ENCODE measurements at regions not wholly inside any gene's neighbourhood (a gene's known extent, or its start where the extent isn't known, plus 50 kb on each side); places are given as distances from the start of the nearest gene placed in this dataset.

DNA sequence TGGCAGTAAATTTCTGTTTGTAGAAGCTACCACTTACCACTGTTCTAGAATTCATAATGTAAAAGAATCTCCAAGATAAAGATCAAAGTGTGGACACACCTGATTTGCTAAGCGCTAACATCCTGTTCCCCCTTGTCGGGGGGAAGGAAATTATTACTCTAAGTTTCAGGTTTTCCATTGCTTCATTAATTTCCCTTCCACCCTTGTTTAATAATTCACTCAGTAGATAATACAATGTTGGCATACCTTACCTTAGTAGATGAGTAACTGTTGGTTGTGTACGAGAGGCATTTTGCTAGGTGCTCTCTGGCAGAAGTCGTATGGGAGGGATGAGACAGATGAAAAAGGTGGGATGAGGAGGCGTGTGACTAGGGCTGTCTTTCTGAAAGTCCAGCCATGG lies 641.2 kb upstream of the ARRDC4 start:
- no peak overlapping the region for H3K4me3 ChIP-seq (ENCODE audit: low read depth, poor library complexity, severe bottlenecking)
- no peak for DNase-seq (ENCODE audit: low spot score in 2 of 2)
- TF ChIP-seq POLR2A (IDR thresholded peaks at IDR 0.05) = no peak
- TF ChIP-seq, protein P1, sequence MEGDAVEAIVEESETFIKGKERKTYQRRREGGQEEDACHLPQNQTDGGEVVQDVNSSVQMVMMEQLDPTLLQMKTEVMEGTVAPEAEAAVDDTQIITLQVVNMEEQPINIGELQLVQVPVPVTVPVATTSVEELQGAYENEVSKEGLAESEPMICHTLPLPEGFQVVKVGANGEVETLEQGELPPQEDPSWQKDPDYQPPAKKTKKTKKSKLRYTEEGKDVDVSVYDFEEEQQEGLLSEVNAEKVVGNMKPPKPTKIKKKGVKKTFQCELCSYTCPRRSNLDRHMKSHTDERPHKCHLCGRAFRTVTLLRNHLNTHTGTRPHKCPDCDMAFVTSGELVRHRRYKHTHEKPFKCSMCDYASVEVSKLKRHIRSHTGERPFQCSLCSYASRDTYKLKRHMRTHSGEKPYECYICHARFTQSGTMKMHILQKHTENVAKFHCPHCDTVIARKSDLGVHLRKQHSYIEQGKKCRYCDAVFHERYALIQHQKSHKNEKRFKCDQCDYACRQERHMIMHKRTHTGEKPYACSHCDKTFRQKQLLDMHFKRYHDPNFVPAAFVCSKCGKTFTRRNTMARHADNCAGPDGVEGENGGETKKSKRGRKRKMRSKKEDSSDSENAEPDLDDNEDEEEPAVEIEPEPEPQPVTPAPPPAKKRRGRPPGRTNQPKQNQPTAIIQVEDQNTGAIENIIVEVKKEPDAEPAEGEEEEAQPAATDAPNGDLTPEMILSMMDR (IDR thresholded peaks at IDR 0.05) = no peak
- WGBS, 2 donors = 58 to 61% methylated on average over 5 of the region's 5 CpGs
- intact Hi-C loops (cut with DNase I; ENCODE audit: low total_unique reads) = no loop called here

DNA sequence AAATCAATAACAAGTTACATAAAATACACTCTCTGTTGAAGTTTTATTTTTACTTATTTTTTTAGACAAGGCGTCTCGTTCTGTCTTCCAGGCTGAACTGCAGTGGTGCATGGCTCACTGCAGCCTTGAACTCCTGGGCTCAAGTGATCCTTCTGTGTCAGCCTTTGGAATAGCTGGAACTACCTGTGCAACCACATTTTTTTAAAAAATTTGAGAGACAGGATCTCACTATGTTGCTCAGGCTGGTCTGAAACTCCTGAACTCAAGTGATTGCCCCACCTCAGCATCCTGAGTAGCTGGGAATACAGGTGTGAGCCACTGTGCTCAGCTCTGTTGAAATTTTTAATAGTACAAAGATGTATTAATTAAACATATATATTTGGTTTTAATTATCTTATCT lies 614.3 kb upstream of the ARRDC4 start:
- no peak overlapping the region for H3K4me3 ChIP-seq (ENCODE audit: low read depth, poor library complexity, severe bottlenecking)
- WGBS, 2 donors = 87% methylated on average over 2 of the region's 2 CpGs
- no peak for DNase-seq (ENCODE audit: low spot score in 2 of 2)
- no peak for TF ChIP-seq POLR2A (IDR thresholded peaks at IDR 0.05)
- TF ChIP-seq, protein P1 (IDR thresholded peaks at IDR 0.05) = no peak
- intact Hi-C loops (cut with DNase I; ENCODE audit: low total_unique reads) = no loop called here

DNA sequence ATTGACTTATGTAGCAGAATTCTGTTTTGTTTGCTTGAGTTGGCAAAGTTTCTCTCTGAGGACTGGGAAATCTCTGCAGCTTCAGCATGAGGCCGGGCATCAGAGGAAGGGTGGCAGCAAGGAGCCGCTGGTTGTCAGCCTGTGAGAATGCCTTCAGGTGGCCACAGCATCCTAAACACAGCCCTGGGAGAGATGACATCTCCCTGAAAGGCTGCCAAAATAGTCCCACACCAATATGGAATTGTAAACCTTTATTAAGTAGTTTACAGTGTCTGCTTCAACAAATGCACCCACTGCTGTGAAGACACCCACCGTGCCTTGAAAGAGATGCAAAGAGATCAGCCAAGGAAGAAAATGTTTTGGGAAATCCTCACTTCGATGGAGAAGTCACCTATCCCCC lies 609.7 kb upstream of the ARRDC4 start:
- intact Hi-C loops (cut with DNase I; ENCODE audit: low total_unique reads) = no loop called here
- no peak overlapping the region for H3K4me3 ChIP-seq (ENCODE audit: low read depth, poor library complexity, severe bottlenecking)
- WGBS, 2 donors = 70 to 71% methylated on average over 4 of the region's 4 CpGs
- TF ChIP-seq POLR2A (IDR thresholded peaks at IDR 0.05) = no peak
- TF ChIP-seq, protein P1 (IDR thresholded peaks at IDR 0.05) = no peak
- DNase-seq (ENCODE audit: low spot score in 2 of 2) = no peak

DNA sequence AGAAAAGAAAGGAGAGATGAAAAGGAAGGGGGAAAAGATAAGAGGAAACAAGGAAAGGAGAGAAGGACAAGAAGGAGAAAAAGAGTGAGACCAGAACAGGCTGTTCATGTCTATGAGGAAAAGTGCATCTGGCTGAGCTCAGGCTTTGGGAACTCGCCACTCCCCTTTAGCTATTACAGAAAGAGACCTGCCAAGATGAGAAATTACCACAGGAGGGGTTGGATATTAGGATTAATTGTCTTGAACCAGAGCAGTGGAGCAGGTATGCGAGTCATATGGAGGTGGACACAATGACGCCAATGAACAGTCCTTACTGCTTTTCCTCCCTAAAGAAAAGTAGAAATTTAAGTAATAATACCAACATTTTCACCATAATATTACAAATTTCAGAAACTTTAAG lies 577.0 kb upstream of the ARRDC4 start:
- WGBS, 2 donors = 57 to 59% methylated on average over 3 of the region's 3 CpGs
- H3K4me3 ChIP-seq (ENCODE audit: low read depth, poor library complexity, severe bottlenecking) = no peak overlapping the region
- no peak for TF ChIP-seq POLR2A (IDR thresholded peaks at IDR 0.05)
- TF ChIP-seq, protein P1 (IDR thresholded peaks at IDR 0.05) = no peak
- intact Hi-C loops (cut with DNase I; ENCODE audit: low total_unique reads) = no loop called here
- no peak for DNase-seq (ENCODE audit: low spot score in 2 of 2)

DNA sequence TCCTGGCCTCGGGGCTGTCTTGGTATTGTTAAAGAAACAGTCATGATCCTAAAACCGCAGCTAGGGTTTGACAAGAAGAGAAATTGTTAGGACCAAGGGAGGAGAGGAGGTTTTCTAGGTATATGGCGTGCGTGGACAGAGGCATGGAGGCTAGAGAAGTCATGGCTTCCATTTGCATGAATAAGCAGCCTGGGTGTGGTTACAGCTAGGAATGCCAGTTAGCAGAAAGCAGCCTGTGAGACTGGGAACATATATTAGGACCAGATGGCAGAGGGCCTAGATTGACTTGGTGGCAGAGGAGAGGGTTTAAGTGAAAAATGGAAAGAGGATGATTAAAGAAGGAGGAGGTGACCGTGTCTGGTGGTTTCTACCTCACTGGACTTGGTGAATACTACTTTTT lies 573.6 kb upstream of the ARRDC4 start:
- no peak overlapping the region for H3K4me3 ChIP-seq (ENCODE audit: low read depth, poor library complexity, severe bottlenecking)
- no peak for TF ChIP-seq POLR2A (IDR thresholded peaks at IDR 0.05)
- TF ChIP-seq, protein P1 (IDR thresholded peaks at IDR 0.05) = no peak
- intact Hi-C loops (cut with DNase I; ENCODE audit: low total_unique reads) = no loop called here
- 86 to 87% methylated on average over 5 of the region's 5 CpGs for WGBS, 2 donors
- DNase-seq (ENCODE audit: low spot score in 2 of 2) = no peak

DNA sequence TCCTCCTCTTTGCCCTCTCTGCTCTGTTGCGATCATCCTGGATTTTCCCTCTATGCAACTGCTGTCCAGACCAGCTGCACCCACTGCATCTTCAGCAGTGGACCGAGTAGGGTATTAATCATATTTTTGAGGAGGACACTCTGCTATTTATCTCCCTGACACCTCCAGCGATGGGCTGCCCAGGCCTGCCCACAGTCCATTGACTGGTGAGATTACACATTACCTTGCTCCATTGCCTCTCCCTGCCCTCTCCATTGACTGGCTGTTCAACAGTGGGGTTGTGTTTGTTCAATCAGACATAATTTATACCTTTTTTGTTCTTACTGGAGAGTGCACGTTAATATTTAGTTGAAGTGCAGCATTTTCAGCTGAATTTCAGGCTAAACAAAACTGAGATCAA lies 559.3 kb upstream of the ARRDC4 start:
- intact Hi-C loops (cut with DNase I; ENCODE audit: low total_unique reads) = no loop called here
- DNase-seq (ENCODE audit: low spot score in 2 of 2) = no peak
- TF ChIP-seq, protein P1 (IDR thresholded peaks at IDR 0.05) = no peak
- no peak for TF ChIP-seq POLR2A (IDR thresholded peaks at IDR 0.05)
- WGBS, 2 donors = 74 to 79% methylated on average over 4 of the region's 4 CpGs
- H3K4me3 ChIP-seq (ENCODE audit: low read depth, poor library complexity, severe bottlenecking) = no peak overlapping the region
